KBM-7 (cell line): ENCODE measurements at regions not wholly inside any gene's neighbourhood (a gene's known extent, or its start where the extent isn't known, plus 50 kb on each side); places are given as distances from the start of the nearest gene placed in this dataset.
"Not testable (repeated sequence)": the region's sequence is repeated elsewhere in the genome, so short reads cannot be mapped to it uniquely, and the experiment has no call there.

Source experiments
- DNase-seq: peaks from one replicate; pipeline ENCODE4 v3.0.0-alpha.2; 2015
- in situ Hi-C: fragments of 300-500 bp; cut with MboI; formaldehyde crosslinking; loops from 2 replicates; pipeline ENCODE4 v1.14.3; 2020; ENCODE audit warnings: low sequenced_read_pairs, low pct_unique_long_range_greater_than_20kb, mixed read lengths

GRCh38 chr12:84436134-84436533 is 476.5 kb downstream of the SLC6A15 start:
- in situ Hi-C loops = no loop called here
- DNase-seq = no peak

GRCh38 chr12:84435682-84436081 is 476.9 kb downstream of the SLC6A15 start:
- no peak for DNase-seq
- in situ Hi-C loops = no loop called here

- in situ Hi-C loops = no loop called here
- DNase-seq = no peak
Measured at GRCh38 chr12:84422340-84422739, 490.3 kb downstream of the SLC6A15 start.

- DNase-seq = no peak
- in situ Hi-C loops = no loop called here
Measured at GRCh38 chr12:84421103-84421502, 491.5 kb downstream of the SLC6A15 start.

GRCh38 chr12:84416626-84417025 is 496.0 kb downstream of the SLC6A15 start:
- in situ Hi-C loops = no loop called here
- no peak for DNase-seq

GRCh38 chr12:84415946-84416345 is 496.7 kb downstream of the SLC6A15 start:
- in situ Hi-C loops = no loop called here
- no peak for DNase-seq

- in situ Hi-C loops = no loop called here
- DNase-seq = no peak
Measured at GRCh38 chr12:84413656-84414055, 498.9 kb downstream of the SLC6A15 start.

GRCh38 chr12:84412226-84412625 is 500.4 kb downstream of the SLC6A15 start:
- in situ Hi-C loops = no loop called here
- DNase-seq = no peak

GRCh38 chr12:84411031-84411430 is 501.6 kb downstream of the SLC6A15 start:
- no peak for DNase-seq
- in situ Hi-C loops = no loop called here

- DNase-seq = no peak
- in situ Hi-C loops = no loop called here
Measured at GRCh38 chr12:84408936-84409335, 503.7 kb downstream of the SLC6A15 start.

GRCh38 chr12:84406720-84407119 is 505.9 kb downstream of the SLC6A15 start:
- in situ Hi-C loops, DNase-seq: not testable (repeated sequence)

- DNase-seq = no peak
- in situ Hi-C loops = no loop called here
Measured at GRCh38 chr12:84397846-84398245, 514.8 kb downstream of the SLC6A15 start.

GRCh38 chr12:84397263-84397662 is 515.3 kb downstream of the SLC6A15 start:
- DNase-seq = no peak
- in situ Hi-C loops = no loop called here

GRCh38 chr12:84391176-84391575 is 521.4 kb downstream of the SLC6A15 start:
- DNase-seq, in situ Hi-C loops: not testable (repeated sequence)

GRCh38 chr12:84384384-84384783 is 528.2 kb downstream of the SLC6A15 start:
- no peak for DNase-seq
- in situ Hi-C loops = no loop called here

- in situ Hi-C loops, DNase-seq: not testable (repeated sequence)
Measured at GRCh38 chr12:84382486-84382885, 530.1 kb downstream of the SLC6A15 start.

GRCh38 chr12:84376320-84376719 is 536.3 kb downstream of the SLC6A15 start:
- in situ Hi-C loops = no loop called here

GRCh38 chr12:84375449-84376170 is 537.0 kb downstream of the SLC6A15 start:
- in situ Hi-C loops = no loop called here

More at GRCh38 chr12:84376320-84376719, 536.3 kb downstream of the SLC6A15 start:
- no peak for DNase-seq

GRCh38 chr12:84362552-84362897 is 550.1 kb downstream of the SLC6A15 start:
- DNase-seq = no peak
- in situ Hi-C loops = no loop called here

More at GRCh38 chr12:84375449-84376170, 537.0 kb downstream of the SLC6A15 start:
- DNase-seq = no peak

- in situ Hi-C loops = no loop called here
- DNase-seq = no peak
Measured at GRCh38 chr12:84361651-84362551, 550.7 kb downstream of the SLC6A15 start.
